ENCODE measurements at regions not wholly inside any gene's neighbourhood (a gene's known extent, or its start where the extent isn't known, plus 50 kb on each side); places are given as distances from the start of the nearest gene placed in this dataset.

- TF ChIP-seq ZNF687 (CRISPR knock-in tag; IDR thresholded peaks at IDR 0.05) = no peak
- TF ChIP-seq FOXK1 (CRISPR knock-in tag; IDR thresholded peaks at IDR 0.05; ENCODE audit: borderline replicate concordance, low read depth) = no peak
Observed at GRCh38 chr5:88355490-88356050, 86.9 kb upstream of the TMEM161B start (continued).

GRCh38 chr5:88325868-88326267 lies 57.2 kb upstream of the TMEM161B start:
- peak; percentile 37; the same call in 1 of the 2 replicates for TF ChIP-seq CEBPB (IDR thresholded peaks at IDR 0.05; ENCODE audit: borderline replicate concordance, low read depth, low read length)
- TF ChIP-seq ZBTB39 (CRISPR knock-in tag; IDR thresholded peaks at IDR 0.05) = no peak
- TF ChIP-seq KIAA2018 (CRISPR knock-in tag; IDR thresholded peaks at IDR 0.05; ENCODE audit: borderline replicate concordance) = no peak
- H3K4me2 ChIP-seq (ENCODE audit: low read depth, low read length) = no peak overlapping the region
- intact Hi-C loops (cut with micrococcal nuclease; ENCODE audit: unreplicated experiment) (no loop called here), in situ Hi-C loops (cut with HindIII; ENCODE audit: extremely low pct_ligation_motif_present, low pct_unique_long_range_greater_than_20kb) (no loop called here)
- H3K36me3 ChIP-seq (replicated peaks in 1 of 2; ENCODE audit: control insufficient read depth in 1 of 2, insufficient read depth in 2 of 2, low read length in 2 of 2) = no peaks in the 10 kb centered on the region
- 15% methylated on average over 4 of the region's 4 CpGs for WGBS (ENCODE audit: low lambda C conversion rate)
- no peaks in the 10 kb centered on the region for H3K4me1 ChIP-seq (ENCODE audit: insufficient read depth, low read length)
- H3K9ac ChIP-seq (ENCODE audit: insufficient read depth, low read depth, low read length) = no peak overlapping the region
- no peaks in the 10 kb centered on the region for H3K79me2 ChIP-seq (ENCODE audit: insufficient read depth, low read length)
- no peaks in the 10 kb centered on the region for H3K27me3 ChIP-seq (ENCODE audit: control insufficient read depth in 1 of 2, insufficient read depth in 2 of 2, low read length in 2 of 2)
- POLR2A ChIA-PET = no interaction called here
- ATAC-seq (no peak), FAIRE-seq (no peak), DNase-seq (ENCODE audit: low spot score) (no peak)
- BruUV-seq (replicated peaks) = no TSS peak
- no peak overlapping the region for H3K4me3 ChIP-seq (replicated peaks in 1 of 3; ENCODE audit: insufficient read depth in 1 of 3, low read depth in 2 of 3, low read length in 3 of 3)
- H4K20me1 ChIP-seq (ENCODE audit: insufficient read depth, low read length) = no peaks in the 10 kb centered on the region
- no peak overlapping the region for H3K27ac ChIP-seq (ENCODE audit: extremely low read length, insufficient read depth, low read length)
- no peaks in the 10 kb centered on the region for H3K9me3 ChIP-seq (ENCODE audit: low read length)
- CTCF ChIA-PET (ENCODE audit: low intra/inter-chr PET ratio, low total read pairs) = no interaction called here
- H2AFZ ChIP-seq (ENCODE audit: low read length) = no peak overlapping the region
